Stimulated activated naive CD4-positive, alpha-beta T cell (primary cell): ENCODE measurements at regions not wholly inside any gene's neighbourhood (a gene's known extent, or its start where the extent isn't known, plus 50 kb on each side); places are given as distances from the start of the nearest gene placed in this dataset.
"Not testable (repeated sequence)": the region's sequence is repeated elsewhere in the genome, so short reads cannot be mapped to it uniquely, and the experiment has no call there.

ENCODE experiments used
- DNase-seq, 6 experiments: peaks; one replicate each; lab custom pipeline; 2025; lab: John Stamatoyannopoulos, UW

DNA sequence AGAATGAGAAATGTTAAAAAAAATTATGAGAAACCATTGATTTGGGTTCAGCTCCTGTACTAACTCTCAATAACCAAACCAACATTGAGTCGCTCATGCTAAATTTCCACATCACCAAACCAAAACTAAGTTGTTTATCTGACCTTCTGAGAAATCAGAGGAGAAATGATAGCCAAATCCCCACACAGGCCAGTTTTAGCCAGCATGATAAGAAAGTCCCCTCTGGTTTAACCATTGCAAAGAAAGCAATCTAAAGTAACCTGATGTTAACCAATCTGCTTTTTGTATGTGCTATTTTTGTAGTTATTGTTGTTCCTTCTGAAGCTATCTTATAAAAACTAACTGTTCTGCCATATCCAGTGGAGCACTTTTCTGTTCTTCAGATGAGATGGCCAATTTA, 599.7 kb downstream of the SLC16A7 start:
- no peak for DNase-seq

DNA sequence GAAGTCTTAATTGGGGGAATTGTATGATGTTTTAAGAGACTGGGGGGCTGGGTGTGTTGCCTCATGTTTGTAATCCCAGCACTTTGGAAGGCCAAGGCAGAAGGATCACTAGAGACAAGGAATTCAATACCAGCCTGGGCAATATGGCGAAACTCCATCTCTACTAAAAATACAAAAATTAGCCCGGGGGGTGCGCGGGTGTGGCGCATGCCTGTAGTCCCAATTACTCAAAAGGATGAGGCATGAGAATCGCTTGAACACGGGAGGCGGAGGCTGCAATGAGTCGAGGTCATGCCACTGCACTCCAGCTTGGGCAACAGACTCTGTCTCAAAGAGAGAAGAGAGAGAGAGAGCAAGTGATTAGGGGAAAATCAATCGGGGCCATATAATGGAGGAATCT, 600.5 kb downstream of the SLC16A7 start:
- no peak for DNase-seq

DNA sequence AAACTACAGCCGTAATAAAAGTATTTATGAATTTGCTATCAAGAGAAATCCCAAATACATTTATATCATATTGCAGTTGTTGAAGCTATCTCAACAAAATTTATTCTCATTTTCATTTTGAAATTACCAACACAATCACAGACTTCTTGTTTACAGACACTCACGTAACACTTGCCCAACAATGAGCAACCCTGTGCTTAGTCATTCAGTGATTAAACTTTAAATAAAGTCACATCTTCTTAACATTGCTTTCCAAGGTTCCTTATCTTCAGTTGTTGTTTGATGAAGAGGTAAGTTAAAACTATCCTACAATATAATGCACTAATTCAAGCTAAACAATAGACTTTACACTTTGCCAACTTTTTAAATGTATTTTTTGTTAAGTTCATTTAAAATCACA, 601.8 kb downstream of the SLC16A7 start:
- no peak for DNase-seq

DNA sequence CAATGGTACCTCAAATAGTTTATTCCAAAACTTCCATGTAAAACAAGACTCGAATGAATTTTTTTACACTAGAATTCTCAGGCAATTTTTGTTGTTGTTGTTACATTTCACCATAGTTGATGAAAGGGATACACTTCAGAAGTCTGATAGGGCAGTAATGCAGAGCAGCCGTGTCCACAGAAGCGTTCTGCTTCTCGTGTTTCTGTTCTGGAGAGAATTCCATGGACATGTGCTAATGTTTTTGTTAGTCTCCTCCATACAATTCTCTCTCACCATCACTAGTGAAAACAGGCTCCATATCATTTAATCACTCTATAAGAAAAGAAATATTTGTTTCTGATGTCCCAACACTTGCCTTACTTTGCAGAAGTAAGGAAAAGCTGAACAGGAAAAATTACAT, 606.1 kb downstream of the SLC16A7 start:
- DNase-seq, result no peak

DNA sequence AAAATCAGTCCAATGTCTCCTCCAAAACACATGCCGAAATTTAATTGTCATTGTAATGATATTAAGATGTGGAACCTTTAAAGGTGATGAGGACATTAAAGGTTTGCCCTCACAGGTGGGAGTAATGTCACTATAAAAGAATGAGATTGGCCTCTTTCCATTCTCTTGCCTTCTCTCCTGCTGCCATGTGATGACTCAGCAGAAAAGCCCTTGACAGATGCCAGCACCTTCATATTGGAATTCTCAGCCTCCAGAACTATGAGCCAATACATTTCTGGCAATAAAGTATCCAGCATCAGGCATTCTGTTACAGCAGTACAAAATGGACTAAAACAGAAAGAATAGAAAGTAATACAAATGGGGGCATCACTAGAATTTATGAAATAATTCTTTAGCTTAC, 609.7 kb downstream of the SLC16A7 start:
- DNase-seq, result no peak

DNA sequence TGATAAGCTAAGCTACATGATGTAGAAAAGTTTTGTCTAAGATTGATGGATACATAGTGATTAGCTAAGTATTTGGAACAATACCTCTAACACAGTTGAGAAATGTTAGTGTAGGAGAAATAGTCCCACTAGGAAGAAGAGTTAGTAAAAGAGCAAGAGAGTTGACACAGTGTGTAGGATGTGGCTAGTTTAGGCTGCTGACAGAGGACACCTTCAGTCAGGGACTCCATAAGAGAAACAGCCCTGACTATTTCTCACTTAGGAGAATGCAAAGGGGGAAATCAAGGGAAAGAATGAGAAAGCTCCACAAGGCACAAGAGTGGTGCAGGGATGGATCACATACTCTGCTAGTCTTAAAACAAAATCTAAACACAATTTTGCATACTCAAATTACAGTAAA, 613.7 kb downstream of the SLC16A7 start:
- DNase-seq, result no peak

DNA sequence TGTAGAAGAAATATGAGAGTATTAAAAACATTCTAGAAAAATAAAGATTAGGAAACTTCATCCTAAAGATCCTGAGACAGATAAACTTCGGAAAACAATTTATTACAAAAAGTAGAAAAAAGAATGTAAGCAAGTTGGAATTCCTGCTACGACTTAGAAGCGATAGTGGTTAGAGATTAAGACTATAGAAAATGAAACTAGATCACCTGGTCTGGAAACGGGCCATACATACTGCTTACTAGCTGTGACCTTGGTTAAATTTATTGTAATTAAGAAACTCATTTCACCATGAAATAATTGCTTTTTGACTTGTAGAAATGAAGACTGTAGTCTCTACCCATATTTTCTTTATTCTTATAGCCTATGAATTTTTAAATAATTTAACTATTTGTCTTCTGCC, 614.1 kb downstream of the SLC16A7 start:
- DNase-seq, result no peak

DNA sequence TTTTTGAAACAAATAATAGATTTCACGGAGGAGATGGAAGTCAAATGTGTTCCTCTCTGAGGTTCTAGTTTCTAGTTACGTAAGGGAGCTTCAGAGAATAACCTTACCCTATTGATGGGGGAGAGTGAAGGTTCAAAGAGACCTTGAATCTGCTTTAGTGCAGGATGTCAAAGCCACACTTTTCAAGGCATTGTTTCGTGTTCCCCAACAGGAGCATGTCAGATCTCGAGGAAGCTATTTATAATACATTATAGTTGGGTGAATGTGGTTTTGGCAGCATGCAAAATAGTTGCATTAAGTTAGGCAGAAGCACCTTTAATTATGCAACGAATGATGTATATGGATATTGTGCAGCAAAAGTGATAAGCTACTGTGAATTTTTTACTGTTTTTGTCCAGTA, 614.9 kb downstream of the SLC16A7 start:
- no peak for DNase-seq

DNA sequence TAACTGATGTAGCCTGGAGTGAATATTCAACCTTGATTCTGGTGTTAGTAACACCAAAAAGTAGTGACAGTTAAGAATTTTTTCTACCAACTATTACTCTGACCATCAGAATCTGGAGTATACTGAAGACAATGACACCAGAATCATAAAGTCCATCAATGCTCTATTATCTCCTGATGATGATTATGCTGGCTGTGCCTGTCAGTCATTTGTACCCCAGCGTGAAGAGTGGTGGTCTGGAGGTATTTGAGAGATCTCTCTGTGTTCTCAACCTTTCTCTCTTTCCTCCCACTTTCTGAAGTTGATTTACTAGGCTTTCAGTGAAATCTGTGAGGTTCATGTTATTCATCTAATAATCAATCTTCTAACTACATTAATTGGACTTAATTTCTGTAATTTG, 615.4 kb downstream of the SLC16A7 start:
- no peak for DNase-seq

DNA sequence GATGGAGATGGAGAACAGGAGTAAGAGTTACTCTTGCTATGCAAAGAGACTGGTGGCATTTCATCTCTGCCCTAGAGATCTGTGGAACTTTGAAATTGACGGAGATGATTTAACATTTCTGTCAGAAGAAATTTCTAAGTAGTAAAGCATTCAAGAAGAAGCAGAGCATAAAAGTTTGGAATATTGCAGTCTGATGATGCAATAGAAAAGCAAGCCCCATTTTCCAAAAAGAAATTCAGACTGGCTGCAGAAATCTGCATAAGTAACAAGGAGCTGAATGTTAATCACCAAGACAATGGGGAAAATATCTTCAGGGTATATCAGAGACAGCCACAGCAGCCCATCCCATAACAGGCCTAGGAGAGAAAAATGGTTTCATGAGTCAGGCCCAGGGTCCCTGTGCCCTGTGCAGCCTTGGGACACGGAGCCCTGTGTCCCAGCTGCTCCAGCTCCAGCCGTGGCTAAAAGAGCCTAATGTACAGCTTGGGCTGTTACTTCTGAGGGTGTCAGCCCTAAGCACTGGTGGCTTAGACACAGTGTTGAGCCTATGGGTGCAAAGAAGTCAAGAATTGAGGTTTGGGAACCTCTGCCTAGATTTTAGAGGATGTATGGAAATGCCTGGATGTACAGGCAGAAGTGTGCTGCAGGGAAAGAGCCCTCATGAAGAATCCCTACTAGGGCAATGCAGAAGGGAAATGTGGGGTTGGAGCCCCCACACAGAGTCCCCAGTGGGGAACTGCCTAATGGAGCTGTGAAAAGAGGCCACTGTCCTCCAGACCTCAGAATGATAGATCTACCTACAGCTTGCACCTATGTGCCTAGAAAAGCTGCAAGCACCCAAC, 616.6 kb downstream of the SLC16A7 start:
- DNase-seq, result no peak

DNA sequence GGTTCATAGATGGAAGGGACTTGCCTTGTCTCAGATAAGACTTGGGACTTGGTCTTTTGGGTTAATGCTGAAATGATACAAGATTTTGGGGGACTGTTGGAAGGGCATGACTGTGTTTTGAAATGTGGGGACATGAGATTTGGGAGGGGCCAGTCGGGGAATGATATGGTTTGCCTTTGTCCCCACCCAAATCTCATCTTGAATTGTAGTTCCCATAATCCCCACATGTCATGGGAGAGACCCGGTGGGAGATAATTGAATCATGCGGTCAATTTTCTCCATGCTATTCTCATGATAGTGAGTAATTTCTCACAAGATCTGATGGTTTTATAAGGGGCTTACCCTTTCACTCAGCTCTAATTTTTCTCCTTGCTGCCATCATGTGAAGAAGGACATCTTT, 617.4 kb downstream of the SLC16A7 start:
- not testable (repeated sequence) for DNase-seq

DNA sequence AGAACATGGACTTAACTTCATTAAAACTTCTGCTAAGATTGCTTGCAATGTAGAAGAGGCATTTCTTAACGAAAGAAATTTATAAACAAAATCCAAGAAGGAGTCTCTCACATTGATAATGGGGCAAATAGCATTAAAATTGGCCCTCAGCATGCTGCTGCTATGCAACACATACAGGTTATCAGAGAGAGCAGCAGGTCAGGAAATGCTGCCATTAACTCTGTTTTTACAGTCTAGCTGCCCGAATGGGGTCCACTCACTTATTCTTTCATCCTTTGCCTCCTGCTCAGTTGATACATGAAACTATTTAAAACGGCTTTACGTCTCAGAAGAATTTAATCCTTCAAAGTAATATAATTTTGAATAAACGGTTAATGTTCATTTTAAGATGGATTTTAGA, 620.4 kb downstream of the SLC16A7 start:
- no peak for DNase-seq

DNA sequence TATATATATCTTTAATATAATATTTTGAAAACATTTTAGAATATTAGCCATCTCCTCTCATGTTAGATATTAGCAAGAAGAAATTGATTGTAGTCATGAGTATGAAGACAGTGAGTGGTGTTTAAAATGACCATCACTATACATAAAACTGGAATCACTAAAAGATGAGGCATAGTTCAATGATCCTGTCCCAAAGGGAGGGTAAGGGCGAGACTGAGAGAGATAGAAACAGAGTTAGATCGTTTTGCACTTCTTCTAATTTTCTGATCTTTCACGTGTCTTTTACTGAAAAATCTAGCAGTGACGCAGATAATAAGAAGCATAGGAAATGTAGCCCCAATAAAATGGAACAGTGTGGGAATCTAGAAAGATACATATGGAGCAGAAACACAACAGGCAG, 627.4 kb downstream of the SLC16A7 start:
- DNase-seq, result no peak

DNA sequence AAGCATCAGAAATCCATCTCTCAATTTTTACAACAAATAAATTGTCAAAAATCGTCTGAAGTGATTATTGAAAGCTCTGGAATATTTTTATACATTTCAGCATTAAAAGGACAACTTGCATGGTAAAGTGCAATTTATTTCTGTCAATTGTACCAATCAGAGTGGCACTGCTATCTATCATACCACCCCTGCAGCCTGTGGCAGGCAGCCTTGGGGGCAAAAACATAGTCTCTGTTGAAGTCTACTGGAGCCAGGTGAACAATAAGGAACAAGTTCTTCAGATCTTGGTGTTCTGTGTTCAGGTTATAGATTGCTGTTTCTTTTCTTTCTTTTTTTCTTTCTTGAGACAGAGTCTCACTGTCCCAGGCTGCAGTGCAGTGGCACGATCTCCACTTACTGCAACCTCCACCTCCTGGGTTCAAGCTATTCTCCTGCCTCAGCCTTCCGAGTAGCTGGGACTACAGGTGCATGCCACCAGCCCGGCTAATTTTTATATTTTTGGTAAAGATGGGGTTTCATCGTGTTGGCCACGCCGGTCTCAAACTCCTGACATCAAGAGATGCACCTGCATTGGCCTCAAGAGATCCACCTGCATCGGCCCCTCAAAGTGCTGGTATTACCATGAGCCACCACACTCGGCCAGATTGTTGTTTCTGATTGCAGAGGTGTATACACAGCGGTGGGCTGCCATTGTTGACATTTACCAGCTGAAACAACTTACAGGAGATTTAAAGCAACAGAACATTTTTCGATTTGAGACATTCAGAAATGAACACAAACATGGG, 629.6 kb downstream of the SLC16A7 start:
- no peak for DNase-seq

DNA sequence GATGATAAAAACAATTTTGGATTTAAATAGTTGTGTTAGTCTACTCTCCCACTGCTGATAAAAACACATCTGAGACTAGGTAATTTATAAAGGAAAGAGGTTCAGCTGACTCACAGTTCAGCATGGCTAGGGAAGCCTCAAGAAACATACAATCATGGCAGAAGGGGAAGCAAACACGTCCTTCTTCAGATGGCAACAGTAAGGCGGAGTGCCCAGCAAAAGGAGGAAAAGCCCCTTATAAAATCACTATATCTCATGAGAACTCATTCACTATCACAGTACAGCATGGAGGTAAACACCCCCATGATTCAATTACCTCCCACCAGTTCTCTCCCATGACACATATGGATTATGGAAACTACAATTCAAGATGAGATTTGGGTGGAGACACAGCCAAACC, 632.1 kb downstream of the SLC16A7 start:
- no peak for DNase-seq

DNA sequence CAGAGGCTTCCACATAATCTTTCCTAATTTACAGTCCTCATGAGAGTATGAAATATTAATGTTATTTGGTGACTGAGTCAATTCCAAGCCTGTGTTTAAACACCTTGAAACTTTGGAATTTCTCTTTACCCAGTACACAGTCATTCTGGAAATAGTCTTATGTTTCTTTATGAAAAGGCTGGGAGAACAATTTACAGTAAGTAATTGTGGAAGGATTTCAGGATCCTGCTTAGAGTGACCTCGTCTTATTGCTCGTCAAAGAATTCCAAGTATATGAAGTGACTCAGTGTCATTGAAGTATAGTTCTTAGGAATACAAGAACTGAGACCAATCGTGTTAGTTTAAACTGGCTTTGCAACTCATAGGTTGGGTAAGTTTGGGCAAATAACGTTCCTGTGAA, 634.2 kb downstream of the SLC16A7 start:
- no peak for DNase-seq

DNA sequence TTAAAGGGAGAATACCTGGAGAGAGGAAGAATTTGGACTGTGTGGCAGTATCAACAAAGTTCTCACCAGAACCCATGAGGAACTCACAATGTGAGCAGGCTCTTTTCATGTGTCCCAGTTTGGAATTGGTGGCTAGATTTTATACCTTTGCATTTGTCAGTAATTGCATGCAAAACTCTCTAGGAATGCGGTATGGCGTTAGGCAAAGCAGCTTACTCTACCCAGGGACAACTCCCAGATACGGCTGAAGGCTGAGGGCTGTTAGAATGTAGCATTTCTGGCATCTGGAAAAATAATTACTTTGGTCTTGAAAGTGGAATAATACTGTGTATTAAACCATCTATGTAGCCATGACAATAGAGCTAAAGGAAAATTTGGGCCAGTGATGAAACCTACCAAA, 635.5 kb downstream of the SLC16A7 start:
- no peak for DNase-seq

DNA sequence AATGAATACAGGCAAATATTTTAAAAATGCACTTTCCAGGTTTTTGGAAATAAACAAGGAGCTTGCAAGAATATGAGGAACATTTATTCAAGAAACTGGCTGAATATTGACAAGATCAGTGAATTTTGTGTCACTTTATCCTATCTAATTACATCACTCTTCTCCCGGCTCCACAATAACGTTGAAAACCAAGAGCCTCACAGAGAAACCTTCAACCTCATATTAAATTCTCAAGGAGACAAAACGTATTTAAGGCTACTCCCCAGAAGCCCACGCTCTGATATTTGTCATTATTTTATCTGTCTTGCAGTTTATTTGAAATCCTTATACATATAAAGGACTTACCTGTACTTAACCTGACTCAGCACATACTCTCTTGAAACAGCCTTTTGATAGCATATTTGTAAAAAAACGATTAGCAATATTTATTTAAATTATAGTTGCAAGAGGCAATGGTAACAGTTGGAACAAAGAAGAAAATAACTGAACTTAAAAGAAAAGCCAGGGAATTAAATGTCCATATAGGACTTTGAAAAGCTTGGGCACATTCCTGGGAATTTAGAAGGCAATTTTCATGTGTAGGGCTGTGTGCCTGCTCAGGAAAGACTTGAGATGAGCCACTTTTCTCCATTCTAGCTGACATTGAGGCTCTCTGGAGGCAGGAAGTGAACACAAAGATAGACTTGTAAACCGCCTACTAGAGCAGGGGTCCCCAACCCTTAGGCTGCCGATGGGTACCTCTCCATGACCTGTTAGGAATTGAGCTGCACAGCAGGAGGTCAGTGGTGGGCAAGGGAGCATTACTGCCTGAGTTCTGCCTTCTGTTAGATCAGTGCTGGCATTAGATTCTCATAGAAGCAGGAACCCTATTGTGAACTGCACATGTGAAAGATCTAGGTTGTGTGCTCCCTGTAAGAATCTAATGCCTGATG, 636.4 kb downstream of the SLC16A7 start:
- DNase-seq, result no peak

DNA sequence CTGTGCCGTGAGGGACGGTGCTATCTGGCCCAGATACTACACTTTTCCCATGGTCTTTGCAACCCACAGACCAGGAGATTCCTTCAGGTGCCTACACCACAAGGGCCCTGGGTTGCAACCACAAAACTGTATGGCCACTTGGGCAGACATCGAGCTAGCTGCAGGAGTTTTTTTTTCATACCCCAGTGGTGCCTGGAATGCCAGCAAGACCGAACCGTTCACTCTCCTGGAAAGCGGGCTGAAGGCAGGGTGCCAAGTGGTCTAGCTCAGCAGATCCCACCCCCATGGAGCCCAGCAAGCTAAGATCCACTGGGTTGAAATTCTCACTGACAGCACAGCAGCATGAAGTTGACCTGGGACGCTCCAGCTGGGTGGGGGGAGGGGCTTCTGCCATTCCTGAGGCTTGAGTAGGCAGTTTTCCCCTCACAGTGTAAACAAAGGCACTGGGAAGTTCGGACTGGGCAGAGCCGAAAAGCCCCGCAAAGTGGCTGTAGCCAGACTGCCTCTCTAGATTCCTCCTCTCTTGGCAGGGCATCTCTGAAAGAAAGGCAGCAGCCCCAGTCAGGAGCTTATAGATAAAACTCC, 638.9 kb downstream of the SLC16A7 start:
- DNase-seq, result not testable (repeated sequence)

DNA sequence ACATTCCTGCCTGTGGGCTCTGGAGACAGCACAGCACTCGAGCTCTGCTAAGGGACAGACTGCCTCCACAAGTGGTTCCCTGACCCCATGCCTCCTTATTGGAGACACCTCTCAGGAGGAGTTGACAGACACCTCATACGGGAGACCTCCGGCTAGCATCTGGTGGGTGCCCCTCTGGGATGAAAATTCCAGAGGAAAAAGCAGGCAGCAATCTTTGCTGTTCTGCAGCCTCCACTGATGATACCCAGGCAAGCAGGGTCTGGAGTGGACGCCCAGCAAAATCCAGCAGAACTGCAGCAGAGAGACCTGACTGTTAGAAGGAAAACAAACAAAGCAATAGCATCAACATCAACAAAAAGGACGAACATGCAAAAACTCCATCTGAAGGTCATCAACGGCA, 639.4 kb downstream of the SLC16A7 start:
- DNase-seq, result no peak

DNA sequence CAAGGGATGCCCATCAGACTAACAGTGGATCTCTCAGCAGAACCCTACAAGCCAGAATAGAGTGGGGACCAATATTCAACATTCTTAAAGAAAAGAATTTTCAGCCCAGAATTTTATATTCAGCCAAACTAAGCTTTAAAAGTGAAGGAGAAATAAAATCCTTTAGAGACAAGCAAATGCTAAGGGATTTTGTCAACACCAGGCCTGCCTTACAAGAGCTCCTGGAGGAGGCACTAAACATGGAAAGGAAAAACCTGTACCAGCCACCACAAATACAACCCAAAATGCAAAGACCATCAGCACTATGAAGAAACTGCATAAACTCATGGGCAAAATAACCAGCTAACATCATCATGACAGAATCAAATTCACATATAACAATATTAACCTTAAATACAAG, 640.6 kb downstream of the SLC16A7 start:
- not testable (repeated sequence) for DNase-seq

DNA sequence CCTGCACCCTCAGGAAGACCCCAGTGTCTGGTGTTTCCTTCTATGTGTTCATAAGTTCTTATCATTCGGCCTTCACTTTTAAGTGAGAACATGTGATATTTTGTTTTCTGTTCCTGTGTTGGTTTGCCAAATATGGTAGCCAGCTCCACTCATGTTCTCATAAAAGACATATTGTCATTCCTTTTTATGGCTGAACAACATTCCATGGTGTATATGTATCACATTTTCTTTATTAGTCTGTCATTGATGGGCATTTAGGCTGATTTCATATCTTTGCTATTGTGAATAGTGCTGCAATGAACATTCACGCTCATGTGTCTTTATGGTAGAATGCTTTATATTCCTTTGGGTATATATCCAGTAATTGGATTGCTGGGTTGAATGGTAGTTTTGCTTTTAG, 645.1 kb downstream of the SLC16A7 start:
- DNase-seq, result no peak
